HG03469 (cell line): ENCODE measurements at regions not wholly inside any gene's neighbourhood (a gene's known extent, or its start where the extent isn't known, plus 50 kb on each side); places are given as distances from the start of the nearest gene placed in this dataset.
"Not testable (repeated sequence)": the region's sequence is repeated elsewhere in the genome, so short reads cannot be mapped to it uniquely, and the experiment has no call there.

ENCODE experiments used
- ATAC-seq: cut with Tn5 transposase; IDR thresholded peaks from one replicate; pipeline ENCODE4 v1.9.1; 2021; ENCODE audit warnings: mild to moderate bottlenecking, moderate library complexity, moderate number of reproducible peaks; ENCODE audit not compliant: unreplicated experiment

- not testable (repeated sequence) for ATAC-seq
These were observed 100.5 kb upstream of the BPY2 start for GRCh38 chrY:22883569-22883968.

GRCh38 chrY:22887949-22888348 is 96.1 kb upstream of the BPY2 start:
- peak; percentile 99 for ATAC-seq

GRCh38 chrY:22903503-22904192 is 80.4 kb upstream of the BPY2 start:
- ATAC-seq = not testable (repeated sequence)

GRCh38 chrY:22915069-22915468 is 69.0 kb upstream of the BPY2 start:
- ATAC-seq = not testable (repeated sequence)

GRCh38 chrY:22927667-22928066 is 56.4 kb upstream of the BPY2 start:
- not testable (repeated sequence) for ATAC-seq

- not testable (repeated sequence) for ATAC-seq
These were observed 50.6 kb upstream of the BPY2 start for GRCh38 chrY:22933454-22933853.
